ENCODE measurements at regions not wholly inside any gene's neighbourhood (a gene's known extent, or its start where the extent isn't known, plus 50 kb on each side); places are given as distances from the start of the nearest gene placed in this dataset.

- Histone ChIP-seq H3K27me3 (replicated peaks in 1 of 2; ENCODE audit: control insufficient read depth in 2 of 2, extremely low read depth in 1 of 2, insufficient read depth in 2 of 2, low read length in 1 of 2) (no peaks in the 10 kb centered on the region), H3K36me3 (ENCODE audit: control insufficient read depth in 2 of 2, extremely low read depth in 1 of 2, insufficient read depth in 1 of 2, low read length in 1 of 2) (no peaks in the 10 kb centered on the region), H3K4me3 (ENCODE audit: control insufficient read depth in 1 of 2, extremely low read depth in 1 of 2, low read length in 1 of 2) (no peak overlapping the region), H3K9me3 (no peaks in the 10 kb centered on the region), H3K27ac (ENCODE audit: low read length) (no peak overlapping the region), H3K4me1 (ENCODE audit: control insufficient read depth in 1 of 2, extremely low read depth in 1 of 2, insufficient read depth in 2 of 2, low read length in 2 of 2) (no peaks in the 10 kb centered on the region)
- DNase-seq = no peak
- peaks cover 1 to 7% (median 7%) of the 10 kb centered on the region in 3 donors for H3K9me3 Mint-ChIP-seq
- WGBS (ENCODE audit: insufficient coverage) = 80% methylated on average over 2 of the region's 6 CpGs
- no peaks in the 10 kb centered on the region for H3K4me1 Mint-ChIP-seq
- no peak for ATAC-seq (replicated peaks in 1 of 4)
- H3K36me3 Mint-ChIP-seq = no peaks in the 10 kb centered on the region
- no peak overlapping the region for H3K27ac Mint-ChIP-seq
- no peaks in the 10 kb centered on the region for H3K27me3 Mint-ChIP-seq
- no peak overlapping the region for H3K4me3 Mint-ChIP-seq
- CTCF ChIA-PET = no interaction called here
- POLR2A ChIA-PET = no interaction called here
Observed at GRCh38 chr4:133711817-133712216, 489.8 kb downstream of the PABPC4L start.

- H3K9me3 Mint-ChIP-seq = peaks cover 13 to 34% (median 23%) of the 10 kb centered on the region in 3 donors
- H3K27me3 ChIP-seq (replicated peaks in 1 of 2; ENCODE audit: control insufficient read depth in 2 of 2, extremely low read depth in 1 of 2, insufficient read depth in 2 of 2, low read length in 1 of 2) = no peaks in the 10 kb centered on the region
- no peaks in the 10 kb centered on the region for H3K9me3 ChIP-seq
- ChIA-PET POLR2A (no interaction called here), CTCF (no interaction called here)
- H3K27ac ChIP-seq (ENCODE audit: low read length) = no peak overlapping the region
- no peaks in the 10 kb centered on the region for H3K4me1 Mint-ChIP-seq
- WGBS (ENCODE audit: insufficient coverage) = no CpG with 5 or more reads among the region's 2 CpGs
- H3K27me3 Mint-ChIP-seq = no peaks in the 10 kb centered on the region
- no peaks in the 10 kb centered on the region for H3K36me3 ChIP-seq (ENCODE audit: control insufficient read depth in 2 of 2, extremely low read depth in 1 of 2, insufficient read depth in 1 of 2, low read length in 1 of 2)
- no peaks in the 10 kb centered on the region for H3K4me1 ChIP-seq (ENCODE audit: control insufficient read depth in 1 of 2, extremely low read depth in 1 of 2, insufficient read depth in 2 of 2, low read length in 2 of 2)
- H3K4me3 ChIP-seq (ENCODE audit: control insufficient read depth in 1 of 2, extremely low read depth in 1 of 2, low read length in 1 of 2) = no peak overlapping the region
- no peak overlapping the region for H3K27ac Mint-ChIP-seq
- ATAC-seq (replicated peaks in 1 of 4) = no peak
- H3K36me3 Mint-ChIP-seq = no peaks in the 10 kb centered on the region
- no peak overlapping the region for H3K4me3 Mint-ChIP-seq
- no peak for DNase-seq
Observed at GRCh38 chr4:133694416-133694815, 507.2 kb downstream of the PABPC4L start.

- ATAC-seq (replicated peaks in 1 of 4) (no peak), DNase-seq (no peak)
- no peaks in the 10 kb centered on the region for H3K36me3 ChIP-seq (ENCODE audit: control insufficient read depth in 2 of 2, extremely low read depth in 1 of 2, insufficient read depth in 1 of 2, low read length in 1 of 2)
- no peak overlapping the region for H3K27ac ChIP-seq (ENCODE audit: low read length)
- Mint-ChIP-seq H3K4me1 (no peaks in the 10 kb centered on the region), H3K9me3 (peaks cover 11 to 37% (median 25%) of the 10 kb centered on the region in 3 donors), H3K27me3 (no peaks in the 10 kb centered on the region), H3K36me3 (no peaks in the 10 kb centered on the region), H3K4me3 (no peak overlapping the region), H3K27ac (no peak overlapping the region)
- H3K27me3 ChIP-seq (replicated peaks in 1 of 2; ENCODE audit: control insufficient read depth in 2 of 2, extremely low read depth in 1 of 2, insufficient read depth in 2 of 2, low read length in 1 of 2) = no peaks in the 10 kb centered on the region
- POLR2A ChIA-PET = no interaction called here
- no peak overlapping the region for H3K4me3 ChIP-seq (ENCODE audit: control insufficient read depth in 1 of 2, extremely low read depth in 1 of 2, low read length in 1 of 2)
- CTCF ChIA-PET = no interaction called here
- WGBS (ENCODE audit: insufficient coverage) = 72% methylated on average over 6 of the region's 6 CpGs
- H3K4me1 ChIP-seq (ENCODE audit: control insufficient read depth in 1 of 2, extremely low read depth in 1 of 2, insufficient read depth in 2 of 2, low read length in 2 of 2) = no peaks in the 10 kb centered on the region
- H3K9me3 ChIP-seq = no peaks in the 10 kb centered on the region
Observed at GRCh38 chr4:133683967-133684366, 517.6 kb downstream of the PABPC4L start.

GRCh38 chr4:133668061-133668851 is 519.2 kb downstream of the PCDH10 start:
- POLR2A ChIA-PET = no interaction called here
- Histone ChIP-seq H3K36me3 (ENCODE audit: control insufficient read depth in 2 of 2, extremely low read depth in 1 of 2, insufficient read depth in 1 of 2, low read length in 1 of 2) (no peaks in the 10 kb centered on the region), H3K27ac (ENCODE audit: low read length) (no peak overlapping the region), H3K4me3 (ENCODE audit: control insufficient read depth in 1 of 2, extremely low read depth in 1 of 2, low read length in 1 of 2) (no peak overlapping the region), H3K27me3 (replicated peaks in 1 of 2; ENCODE audit: control insufficient read depth in 2 of 2, extremely low read depth in 1 of 2, insufficient read depth in 2 of 2, low read length in 1 of 2) (no peaks in the 10 kb centered on the region), H3K4me1 (ENCODE audit: control insufficient read depth in 1 of 2, extremely low read depth in 1 of 2, insufficient read depth in 2 of 2, low read length in 2 of 2) (no peaks in the 10 kb centered on the region), H3K9me3 (no peaks in the 10 kb centered on the region)
- Mint-ChIP-seq H3K9me3 (peaks cover 0 to 5% (median 4%) of the 10 kb centered on the region in 3 donors), H3K27me3 (no peaks in the 10 kb centered on the region), H3K36me3 (no peaks in the 10 kb centered on the region), H3K4me1 (no peaks in the 10 kb centered on the region), H3K27ac (no peak overlapping the region), H3K4me3 (no peak overlapping the region)
- no peak for DNase-seq
- peak in 1 of 4 experiments; percentile 24 for ATAC-seq (replicated peaks in 1 of 4)
- 38% methylated on average over 2 of the region's 6 CpGs for WGBS (ENCODE audit: insufficient coverage)
- CTCF ChIA-PET = no interaction called here

- Histone ChIP-seq H3K36me3 (ENCODE audit: control insufficient read depth in 2 of 2, extremely low read depth in 1 of 2, insufficient read depth in 1 of 2, low read length in 1 of 2) (no peaks in the 10 kb centered on the region), H3K4me1 (ENCODE audit: control insufficient read depth in 1 of 2, extremely low read depth in 1 of 2, insufficient read depth in 2 of 2, low read length in 2 of 2) (no peaks in the 10 kb centered on the region), H3K27ac (ENCODE audit: low read length) (no peak overlapping the region), H3K9me3 (no peaks in the 10 kb centered on the region), H3K27me3 (replicated peaks in 1 of 2; ENCODE audit: control insufficient read depth in 2 of 2, extremely low read depth in 1 of 2, insufficient read depth in 2 of 2, low read length in 1 of 2) (no peaks in the 10 kb centered on the region), H3K4me3 (ENCODE audit: control insufficient read depth in 1 of 2, extremely low read depth in 1 of 2, low read length in 1 of 2) (no peak overlapping the region)
- DNase-seq = no peak
- no CpG with 5 or more reads among the region's 2 CpGs for WGBS (ENCODE audit: insufficient coverage)
- POLR2A ChIA-PET = no interaction called here
- CTCF ChIA-PET = no interaction called here
- no peak for ATAC-seq (replicated peaks in 1 of 4)
- no peaks in the 10 kb centered on the region for H3K27me3 Mint-ChIP-seq
- H3K36me3 Mint-ChIP-seq = no peaks in the 10 kb centered on the region
- no peak overlapping the region for H3K27ac Mint-ChIP-seq
- H3K4me3 Mint-ChIP-seq = no peak overlapping the region
- H3K9me3 Mint-ChIP-seq = peaks cover 6 to 23% (median 16%) of the 10 kb centered on the region in 3 donors
- H3K4me1 Mint-ChIP-seq = no peaks in the 10 kb centered on the region
Observed at GRCh38 chr4:133647206-133647605, 498.1 kb downstream of the PCDH10 start.

- H3K4me1 Mint-ChIP-seq = no peaks in the 10 kb centered on the region
- DNase-seq (no peak), ATAC-seq (replicated peaks in 1 of 4) (no peak)
- ChIA-PET POLR2A (no interaction called here), CTCF (no interaction called here)
- no peak overlapping the region for H3K4me3 Mint-ChIP-seq
- H3K36me3 ChIP-seq (ENCODE audit: control insufficient read depth in 2 of 2, extremely low read depth in 1 of 2, insufficient read depth in 1 of 2, low read length in 1 of 2) = no peaks in the 10 kb centered on the region
- no peak overlapping the region for H3K27ac Mint-ChIP-seq
- no CpG with 5 or more reads among the region's 2 CpGs for WGBS (ENCODE audit: insufficient coverage)
- peaks cover 3 to 6% (median 4%) of the 10 kb centered on the region in 3 donors for H3K9me3 Mint-ChIP-seq
- H3K4me1 ChIP-seq (ENCODE audit: control insufficient read depth in 1 of 2, extremely low read depth in 1 of 2, insufficient read depth in 2 of 2, low read length in 2 of 2) = no peaks in the 10 kb centered on the region
- H3K27me3 Mint-ChIP-seq = no peaks in the 10 kb centered on the region
- no peaks in the 10 kb centered on the region for H3K9me3 ChIP-seq
- H3K27me3 ChIP-seq (replicated peaks in 1 of 2; ENCODE audit: control insufficient read depth in 2 of 2, extremely low read depth in 1 of 2, insufficient read depth in 2 of 2, low read length in 1 of 2) = no peaks in the 10 kb centered on the region
- no peak overlapping the region for H3K27ac ChIP-seq (ENCODE audit: low read length)
- no peak overlapping the region for H3K4me3 ChIP-seq (ENCODE audit: control insufficient read depth in 1 of 2, extremely low read depth in 1 of 2, low read length in 1 of 2)
- H3K36me3 Mint-ChIP-seq = no peaks in the 10 kb centered on the region
Observed at GRCh38 chr4:133641191-133641590, 492.1 kb downstream of the PCDH10 start.

GRCh38 chr4:133638751-133639150 is 489.7 kb downstream of the PCDH10 start:
- Histone ChIP-seq H3K27ac (ENCODE audit: low read length) (no peak overlapping the region), H3K36me3 (ENCODE audit: control insufficient read depth in 2 of 2, extremely low read depth in 1 of 2, insufficient read depth in 1 of 2, low read length in 1 of 2) (no peaks in the 10 kb centered on the region), H3K4me1 (ENCODE audit: control insufficient read depth in 1 of 2, extremely low read depth in 1 of 2, insufficient read depth in 2 of 2, low read length in 2 of 2) (no peaks in the 10 kb centered on the region), H3K4me3 (ENCODE audit: control insufficient read depth in 1 of 2, extremely low read depth in 1 of 2, low read length in 1 of 2) (no peak overlapping the region), H3K27me3 (replicated peaks in 1 of 2; ENCODE audit: control insufficient read depth in 2 of 2, extremely low read depth in 1 of 2, insufficient read depth in 2 of 2, low read length in 1 of 2) (no peaks in the 10 kb centered on the region), H3K9me3 (no peaks in the 10 kb centered on the region)
- Mint-ChIP-seq H3K9me3 (peaks cover 3 to 10% (median 6%) of the 10 kb centered on the region in 3 donors), H3K27ac (no peak overlapping the region), H3K4me1 (no peaks in the 10 kb centered on the region), H3K36me3 (no peaks in the 10 kb centered on the region), H3K27me3 (no peaks in the 10 kb centered on the region), H3K4me3 (no peak overlapping the region)
- CTCF ChIA-PET = no interaction called here
- ATAC-seq (replicated peaks in 1 of 4) (no peak), DNase-seq (no peak)
- POLR2A ChIA-PET = no interaction called here
- no CpG with 5 or more reads among the region's 2 CpGs for WGBS (ENCODE audit: insufficient coverage)
